ENCODE measurements at regions not wholly inside any gene's neighbourhood (a gene's known extent, or its start where the extent isn't known, plus 50 kb on each side); places are given as distances from the start of the nearest gene placed in this dataset.

DNA sequence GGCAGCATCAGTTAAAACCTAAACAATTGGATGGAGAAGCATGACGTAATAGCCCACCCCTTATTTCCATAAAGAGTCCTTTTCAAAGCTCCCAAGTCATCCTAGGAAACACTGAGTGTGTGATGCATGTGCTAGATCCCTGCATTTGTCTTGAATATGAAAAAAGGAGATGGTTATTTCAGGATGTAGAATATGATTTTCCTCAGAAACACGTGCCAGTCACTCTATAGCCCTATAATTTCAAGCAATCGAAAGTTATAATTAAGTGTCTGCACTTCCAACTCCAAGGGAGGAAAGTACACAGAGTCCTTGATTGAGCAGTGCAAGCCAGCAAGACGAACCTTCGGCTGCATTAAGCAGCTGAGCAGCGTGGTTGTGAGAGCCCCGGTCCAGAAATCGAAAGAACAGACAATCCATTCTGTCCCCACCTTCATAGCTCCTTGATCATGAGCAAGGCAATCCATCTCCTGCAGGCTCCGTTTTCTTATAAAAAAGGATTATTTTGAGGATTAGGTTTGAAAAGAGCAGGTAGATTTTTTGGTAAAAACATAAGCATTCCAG, 287.7 kb downstream of the FBXO15 start:
- Mint-ChIP-seq H3K36me3 (ENCODE audit: low read depth) (peaks cover 1% of the 10 kb centered on the region), H3K4me3 (ENCODE audit: unreplicated experiment) (no peak overlapping the region), H3K9me3 (ENCODE audit: low read depth) (peaks cover 6% of the 10 kb centered on the region), H3K27ac (ENCODE audit: unreplicated experiment) (no peak overlapping the region), H3K4me1 (ENCODE audit: low read depth) (no peaks in the 10 kb centered on the region), H3K27me3 (ENCODE audit: low read depth) (peaks cover 14% of the 10 kb centered on the region)
- TF ChIP-seq, protein P1, sequence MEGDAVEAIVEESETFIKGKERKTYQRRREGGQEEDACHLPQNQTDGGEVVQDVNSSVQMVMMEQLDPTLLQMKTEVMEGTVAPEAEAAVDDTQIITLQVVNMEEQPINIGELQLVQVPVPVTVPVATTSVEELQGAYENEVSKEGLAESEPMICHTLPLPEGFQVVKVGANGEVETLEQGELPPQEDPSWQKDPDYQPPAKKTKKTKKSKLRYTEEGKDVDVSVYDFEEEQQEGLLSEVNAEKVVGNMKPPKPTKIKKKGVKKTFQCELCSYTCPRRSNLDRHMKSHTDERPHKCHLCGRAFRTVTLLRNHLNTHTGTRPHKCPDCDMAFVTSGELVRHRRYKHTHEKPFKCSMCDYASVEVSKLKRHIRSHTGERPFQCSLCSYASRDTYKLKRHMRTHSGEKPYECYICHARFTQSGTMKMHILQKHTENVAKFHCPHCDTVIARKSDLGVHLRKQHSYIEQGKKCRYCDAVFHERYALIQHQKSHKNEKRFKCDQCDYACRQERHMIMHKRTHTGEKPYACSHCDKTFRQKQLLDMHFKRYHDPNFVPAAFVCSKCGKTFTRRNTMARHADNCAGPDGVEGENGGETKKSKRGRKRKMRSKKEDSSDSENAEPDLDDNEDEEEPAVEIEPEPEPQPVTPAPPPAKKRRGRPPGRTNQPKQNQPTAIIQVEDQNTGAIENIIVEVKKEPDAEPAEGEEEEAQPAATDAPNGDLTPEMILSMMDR (IDR thresholded peaks at IDR 0.05): no peak
- no peak for DNase-seq (ENCODE audit: low spot score)

GRCh38 chr18:73852789-73853549, 294.7 kb downstream of the FBXO15 start:
- H3K4me1 Mint-ChIP-seq (ENCODE audit: low read depth): peaks cover 12% of the 10 kb centered on the region
- peaks cover 1% of the 10 kb centered on the region for H3K36me3 Mint-ChIP-seq (ENCODE audit: low read depth)
- H3K9me3 Mint-ChIP-seq (ENCODE audit: low read depth): no peaks in the 10 kb centered on the region
- H3K27ac Mint-ChIP-seq (ENCODE audit: unreplicated experiment): no peak overlapping the region
- H3K27me3 Mint-ChIP-seq (ENCODE audit: low read depth): peaks cover 7% of the 10 kb centered on the region
- H3K4me3 Mint-ChIP-seq (ENCODE audit: unreplicated experiment): no peak overlapping the region
- no peak for DNase-seq (ENCODE audit: low spot score)
- TF ChIP-seq, protein P1 (IDR thresholded peaks at IDR 0.05): no peak

DNA sequence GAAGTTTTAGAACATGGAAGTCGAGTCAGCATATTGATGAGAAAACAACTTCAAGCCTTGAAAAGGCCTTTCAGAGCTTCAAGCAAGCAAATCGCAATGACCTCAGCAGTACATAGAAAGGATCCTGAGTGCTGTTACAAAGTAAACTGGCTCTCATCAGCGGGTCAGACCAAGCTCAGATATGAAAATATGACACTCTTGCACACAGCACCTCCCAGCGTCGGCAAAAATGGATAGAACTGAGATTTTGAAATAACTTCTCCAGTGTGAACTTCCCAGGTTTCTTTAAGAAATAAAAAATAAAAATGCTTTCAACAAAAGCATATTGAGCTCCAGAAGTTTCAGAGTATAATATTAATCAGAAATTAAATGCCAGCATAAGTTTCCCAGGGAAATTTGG, 296.9 kb downstream of the FBXO15 start:
- peaks cover 7% of the 10 kb centered on the region for H3K27me3 Mint-ChIP-seq (ENCODE audit: low read depth)
- no peaks in the 10 kb centered on the region for H3K36me3 Mint-ChIP-seq (ENCODE audit: low read depth)
- H3K4me1 Mint-ChIP-seq (ENCODE audit: low read depth): peaks cover 12% of the 10 kb centered on the region
- no peaks in the 10 kb centered on the region for H3K9me3 Mint-ChIP-seq (ENCODE audit: low read depth)
- TF ChIP-seq, protein P1 (IDR thresholded peaks at IDR 0.05): no peak
- no peak overlapping the region for H3K4me3 Mint-ChIP-seq (ENCODE audit: unreplicated experiment)
- no peak for DNase-seq (ENCODE audit: low spot score)
- no peak overlapping the region for H3K27ac Mint-ChIP-seq (ENCODE audit: unreplicated experiment)

GRCh38 chr18:73848656-73849055, 299.0 kb downstream of the FBXO15 start:
- TF ChIP-seq, protein P1 (IDR thresholded peaks at IDR 0.05): no peak
- Mint-ChIP-seq H3K4me3 (ENCODE audit: unreplicated experiment) (no peak overlapping the region), H3K4me1 (ENCODE audit: low read depth) (peaks cover 12% of the 10 kb centered on the region), H3K36me3 (ENCODE audit: low read depth) (no peaks in the 10 kb centered on the region), H3K27ac (ENCODE audit: unreplicated experiment) (no peak overlapping the region), H3K27me3 (ENCODE audit: low read depth) (peaks cover 16% of the 10 kb centered on the region), H3K9me3 (ENCODE audit: low read depth) (no peaks in the 10 kb centered on the region)
- no peak for DNase-seq (ENCODE audit: low spot score)

DNA sequence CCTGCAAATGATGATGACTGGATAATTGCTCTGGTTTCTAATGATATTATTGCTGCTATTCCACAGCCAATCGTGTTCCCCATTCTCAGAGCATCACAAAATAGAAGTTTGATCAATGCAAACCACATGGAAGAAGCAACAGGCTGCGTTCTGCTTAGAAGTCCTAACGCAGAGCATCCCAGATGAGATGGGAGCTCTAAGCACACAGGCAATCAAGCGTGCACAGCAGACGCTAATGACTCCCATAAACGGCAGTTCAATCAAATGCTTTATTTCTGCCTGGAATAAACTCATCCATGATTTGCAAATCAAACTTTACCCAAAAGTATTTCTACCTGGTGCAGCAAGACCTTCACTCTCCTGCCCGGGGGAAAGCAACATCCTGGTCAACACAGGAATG, 304.2 kb downstream of the FBXO15 start:
- Mint-ChIP-seq H3K4me3 (ENCODE audit: unreplicated experiment) (no peak overlapping the region), H3K9me3 (ENCODE audit: low read depth) (no peaks in the 10 kb centered on the region), H3K4me1 (ENCODE audit: low read depth) (peaks cover 7% of the 10 kb centered on the region), H3K27ac (ENCODE audit: unreplicated experiment) (no peak overlapping the region), H3K36me3 (ENCODE audit: low read depth) (no peaks in the 10 kb centered on the region), H3K27me3 (ENCODE audit: low read depth) (peaks cover 14% of the 10 kb centered on the region)
- TF ChIP-seq, protein P1 (IDR thresholded peaks at IDR 0.05): no peak
- no peak for DNase-seq (ENCODE audit: low spot score)
